ENCODE measurements at regions not wholly inside any gene's neighbourhood (a gene's known extent, or its start where the extent isn't known, plus 50 kb on each side); places are given as distances from the start of the nearest gene placed in this dataset.
"Not testable (repeated sequence)": the region's sequence is repeated elsewhere in the genome, so short reads cannot be mapped to it uniquely, and the experiment has no call there.

DNA sequence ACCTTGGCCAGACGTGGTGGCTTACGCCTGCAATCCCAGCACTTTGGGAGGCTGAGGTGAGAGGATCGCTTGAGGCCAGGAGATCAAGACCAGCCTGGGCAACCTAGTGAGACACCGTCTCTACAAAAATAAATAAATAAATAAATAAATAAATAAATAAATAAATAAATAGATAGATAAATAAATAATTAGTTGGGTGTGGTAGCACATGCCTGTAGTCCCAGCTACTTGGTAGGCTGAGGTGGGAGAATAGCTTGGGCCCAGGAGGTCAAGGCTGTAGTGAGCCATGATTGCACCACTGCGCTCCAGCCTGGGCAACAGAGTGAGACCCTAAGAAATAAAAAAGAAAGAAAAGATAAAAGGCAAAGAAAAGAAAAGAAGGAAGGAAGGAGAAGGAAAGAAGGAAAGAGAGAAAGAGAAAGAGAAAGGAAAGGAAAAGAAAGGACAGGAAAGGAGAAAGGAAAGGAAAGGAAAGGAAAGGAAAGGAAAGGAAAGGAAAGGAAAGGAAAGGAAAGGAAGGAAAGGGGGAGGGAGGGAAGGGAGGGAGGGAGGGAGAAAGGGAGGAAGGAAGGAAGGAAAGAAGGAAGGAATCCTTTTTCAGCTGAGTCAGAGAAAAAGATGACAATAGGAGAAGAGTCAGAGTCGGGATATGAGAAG lies 404.8 kb downstream of the TSHZ3 start:
- DNase-seq (ENCODE audit: low read depth in 2 of 2), result not testable (repeated sequence)

DNA sequence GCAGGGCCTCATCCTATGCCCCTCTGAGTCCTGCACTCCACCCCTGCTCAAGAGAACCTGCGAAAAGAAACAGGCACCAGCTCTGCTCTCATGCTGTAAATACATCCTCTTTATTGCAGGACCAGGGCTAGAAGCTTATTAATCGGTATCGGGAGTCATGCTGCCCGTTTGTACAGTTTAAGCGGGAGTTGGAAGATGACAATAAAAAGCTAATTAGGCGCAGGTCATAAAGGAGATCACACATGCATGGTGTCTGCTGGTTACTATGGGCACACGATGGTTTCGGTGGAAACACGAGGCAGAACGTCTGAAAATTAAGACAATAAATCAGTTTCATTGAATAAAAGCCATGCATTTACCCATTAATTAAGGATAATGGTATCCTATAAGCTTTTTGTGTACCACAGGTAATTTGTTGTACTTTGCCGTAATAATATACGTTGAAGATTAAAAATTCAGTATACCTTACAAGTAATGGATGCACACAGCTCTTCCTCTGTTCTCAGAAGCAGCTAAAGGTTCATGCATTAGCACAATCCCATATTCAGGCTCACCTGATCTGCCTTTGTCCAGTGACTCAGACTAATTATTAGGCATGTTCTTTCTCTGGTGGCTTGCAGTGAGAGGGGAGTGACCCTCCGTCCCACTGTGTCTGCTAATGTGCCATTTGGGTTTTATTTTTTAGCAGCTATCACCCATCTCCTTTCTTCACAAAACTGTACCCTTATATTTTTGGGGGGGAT lies 406.0 kb downstream of the TSHZ3 start:
- DNase-seq (ENCODE audit: low read depth in 2 of 2), result no peak

DNA sequence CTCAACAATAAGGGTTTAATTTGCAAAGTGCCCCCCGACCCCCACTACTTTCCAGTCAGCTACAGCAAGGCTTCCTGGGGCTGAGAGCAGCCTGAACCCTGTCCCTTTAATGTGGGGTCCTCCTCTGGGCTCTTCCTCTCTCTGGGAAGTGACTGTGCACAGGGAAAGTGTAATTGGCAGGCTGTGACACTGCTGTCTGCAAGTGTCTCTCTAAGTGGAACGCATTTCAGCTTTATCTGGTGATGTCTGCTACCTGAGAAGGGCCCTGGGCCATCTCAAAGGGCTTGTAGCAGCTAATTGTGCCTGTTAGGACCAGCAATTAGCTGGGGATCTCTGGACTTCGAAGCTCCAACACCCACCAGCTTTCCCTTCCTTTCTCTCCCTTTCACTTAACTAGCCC lies 406.6 kb downstream of the TSHZ3 start:
- DNase-seq (ENCODE audit: low read depth in 2 of 2), result no peak

DNA sequence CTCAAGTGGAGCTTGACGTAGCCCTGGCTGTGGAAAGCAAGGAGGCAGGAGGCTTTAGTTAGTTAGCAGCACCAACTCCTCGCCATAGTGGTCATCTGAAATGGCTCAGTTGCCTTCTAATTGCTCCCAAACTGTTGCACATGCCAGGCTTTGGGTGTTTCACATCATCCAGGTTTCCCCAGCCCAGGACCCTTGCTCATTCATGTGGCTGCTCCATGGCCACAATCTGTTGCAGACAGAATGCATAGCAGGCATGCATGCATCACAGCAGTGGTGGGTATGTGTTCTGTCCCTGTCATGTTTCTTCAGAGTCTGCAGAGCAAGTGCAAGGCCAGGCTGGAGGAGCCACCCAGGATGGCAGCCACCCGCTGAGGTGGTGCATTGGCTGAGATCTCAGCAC lies 407.6 kb downstream of the TSHZ3 start:
- DNase-seq (ENCODE audit: low read depth in 2 of 2), result no peak

DNA sequence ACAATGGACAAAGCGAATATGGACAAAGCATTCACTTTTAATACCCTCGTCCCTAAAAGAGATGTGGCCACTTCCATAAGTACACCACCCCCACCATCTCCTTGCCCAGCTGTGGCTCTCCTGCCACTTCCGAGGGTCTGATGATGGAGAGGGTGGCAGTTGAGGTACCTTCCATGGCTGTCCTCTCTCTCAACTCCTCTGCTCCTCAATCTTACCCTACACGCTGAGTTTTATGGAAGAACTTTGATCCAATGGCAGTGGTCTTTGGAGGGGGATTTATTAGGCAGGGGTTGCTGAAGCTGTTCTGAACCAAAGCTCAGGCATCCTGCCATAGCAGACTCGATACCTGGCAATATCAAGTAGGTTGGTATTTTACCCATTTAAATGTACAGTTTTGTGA lies 413.0 kb downstream of the TSHZ3 start:
- DNase-seq (ENCODE audit: low read depth in 2 of 2), result no peak

DNA sequence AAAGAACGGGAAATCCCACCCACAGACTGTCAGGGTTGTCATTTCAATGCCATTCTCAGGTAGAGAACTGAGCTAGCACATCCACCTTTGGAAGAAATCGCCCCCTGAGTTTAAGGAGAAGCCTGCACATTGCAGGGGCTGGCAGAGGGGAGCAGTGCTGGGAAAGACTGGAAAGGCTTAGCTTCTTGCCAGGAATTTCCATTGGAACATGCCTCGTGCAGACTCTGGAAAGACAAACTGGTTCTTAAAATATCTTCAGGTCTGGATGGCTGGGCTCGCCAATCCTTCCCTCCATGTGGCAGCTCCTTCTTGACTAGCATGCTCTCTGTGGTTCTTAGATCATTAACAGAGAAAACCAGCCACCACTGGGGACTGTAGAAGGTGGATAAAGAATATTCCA lies 414.1 kb downstream of the TSHZ3 start:
- DNase-seq (ENCODE audit: low read depth in 2 of 2), result no peak

DNA sequence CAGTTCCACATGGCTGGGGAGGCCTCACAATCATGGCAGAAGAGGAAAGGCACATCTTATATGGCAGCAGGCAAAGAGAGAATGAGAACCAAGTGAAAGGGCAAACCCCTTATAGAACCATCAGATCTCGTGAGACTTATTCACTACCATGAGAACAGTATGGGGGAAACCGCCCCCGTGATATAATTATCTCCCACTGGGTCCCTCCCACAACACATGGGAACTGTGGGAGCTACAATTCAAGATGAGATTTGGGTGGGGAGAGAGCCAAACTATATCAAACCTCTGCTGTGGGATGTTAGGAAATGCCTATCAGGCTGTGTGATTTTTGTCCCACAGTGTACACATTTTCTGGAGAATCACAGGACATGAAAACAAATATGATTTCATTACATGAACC lies 415.8 kb downstream of the TSHZ3 start:
- not testable (repeated sequence) for DNase-seq (ENCODE audit: low read depth in 2 of 2)

DNA sequence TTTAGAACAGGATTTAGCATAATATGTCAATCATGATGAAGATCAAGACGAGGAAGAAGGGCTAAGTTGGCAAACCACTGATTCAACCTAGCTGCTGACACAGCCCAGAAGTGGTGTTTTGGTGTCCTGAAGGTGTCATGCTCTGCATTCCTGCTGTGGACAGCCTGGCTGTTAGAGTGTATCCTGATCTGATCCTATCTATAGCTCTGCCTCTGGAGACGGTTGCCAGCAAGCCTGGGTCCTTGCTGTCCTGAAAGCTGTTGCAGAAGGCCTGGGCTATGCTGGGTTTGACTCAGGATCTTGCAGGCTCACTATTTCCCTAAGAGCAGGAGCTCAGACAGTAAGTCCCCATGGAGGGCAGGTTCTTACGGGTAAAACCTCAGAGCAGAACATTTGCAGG lies 416.4 kb downstream of the TSHZ3 start:
- DNase-seq (ENCODE audit: low read depth in 2 of 2), result no peak

DNA sequence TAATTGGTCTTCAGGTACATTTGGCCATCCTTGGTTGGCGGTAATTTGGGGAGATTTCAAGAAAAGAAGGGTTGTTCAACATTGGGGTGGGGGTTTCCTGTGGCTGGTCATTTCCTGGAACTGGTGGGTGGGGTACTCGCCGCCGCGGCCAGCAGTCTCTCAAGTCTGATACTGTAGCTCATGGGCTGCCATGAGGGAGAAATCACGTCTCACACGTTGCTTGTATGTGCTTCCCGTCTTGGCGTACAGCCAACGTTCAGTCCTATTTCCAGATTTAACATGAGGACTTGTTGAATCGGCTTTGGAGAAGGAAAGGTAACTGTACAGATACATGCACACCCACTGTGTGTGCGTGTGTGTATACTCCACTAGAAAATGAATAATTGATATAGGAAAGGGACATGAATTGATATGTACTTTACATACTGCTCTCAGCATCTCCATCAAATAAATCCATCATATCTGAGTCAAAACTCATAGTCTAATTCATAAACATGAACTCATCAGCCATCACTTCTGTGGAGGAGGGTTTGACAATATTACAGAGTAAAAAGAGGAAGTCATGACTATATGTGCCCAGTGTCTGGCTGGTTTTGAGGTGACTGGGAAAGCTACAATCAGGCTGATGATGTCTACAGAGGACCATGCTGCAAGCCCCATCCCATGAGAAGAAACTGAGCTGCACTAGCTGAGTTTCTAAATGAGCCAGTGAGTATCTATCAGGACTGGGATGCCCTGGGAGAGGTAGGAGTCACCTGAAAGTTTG lies 418.1 kb downstream of the TSHZ3 start:
- DNase-seq (ENCODE audit: low read depth in 2 of 2), result no peak

DNA sequence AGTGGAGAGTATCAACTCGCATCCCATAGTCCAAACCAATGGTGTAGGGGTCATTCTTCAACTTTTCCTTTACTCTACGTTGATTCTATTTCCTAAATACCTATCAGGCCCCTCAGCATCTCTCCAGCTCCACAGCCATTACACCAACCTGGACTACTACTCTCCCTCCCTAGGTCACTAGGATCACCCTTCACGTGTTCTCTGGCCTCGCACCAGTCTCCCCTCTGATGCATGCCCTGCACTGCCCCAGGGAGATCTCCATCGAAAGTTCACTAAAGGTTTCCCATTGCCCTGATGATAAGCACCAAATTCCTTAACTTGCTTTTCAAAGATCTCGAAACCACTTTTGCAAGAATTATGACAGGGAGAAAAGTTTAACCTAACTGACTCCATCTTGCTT lies 421.5 kb downstream of the TSHZ3 start:
- DNase-seq (ENCODE audit: low read depth in 2 of 2), result no peak

DNA sequence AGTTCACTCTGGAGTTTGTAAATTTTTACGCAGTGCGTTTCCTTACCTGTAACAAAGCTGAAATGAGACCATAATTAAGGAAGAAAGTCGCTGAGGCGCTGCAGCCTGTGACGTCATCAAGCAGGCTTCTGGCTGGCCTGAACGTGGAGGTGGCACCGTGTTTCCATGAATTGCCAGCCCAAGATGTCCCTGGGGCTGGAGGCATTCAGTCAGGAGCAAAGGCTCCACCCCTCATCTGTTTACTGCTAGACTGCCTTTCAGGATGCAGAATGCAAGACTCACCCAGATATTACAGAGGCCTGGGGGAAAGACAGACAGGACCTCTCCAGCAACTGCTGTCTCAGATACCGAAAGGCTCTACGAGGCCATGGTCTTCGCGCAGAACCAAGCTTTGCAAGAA lies 424.6 kb downstream of the TSHZ3 start:
- DNase-seq (ENCODE audit: low read depth in 2 of 2), result no peak

DNA sequence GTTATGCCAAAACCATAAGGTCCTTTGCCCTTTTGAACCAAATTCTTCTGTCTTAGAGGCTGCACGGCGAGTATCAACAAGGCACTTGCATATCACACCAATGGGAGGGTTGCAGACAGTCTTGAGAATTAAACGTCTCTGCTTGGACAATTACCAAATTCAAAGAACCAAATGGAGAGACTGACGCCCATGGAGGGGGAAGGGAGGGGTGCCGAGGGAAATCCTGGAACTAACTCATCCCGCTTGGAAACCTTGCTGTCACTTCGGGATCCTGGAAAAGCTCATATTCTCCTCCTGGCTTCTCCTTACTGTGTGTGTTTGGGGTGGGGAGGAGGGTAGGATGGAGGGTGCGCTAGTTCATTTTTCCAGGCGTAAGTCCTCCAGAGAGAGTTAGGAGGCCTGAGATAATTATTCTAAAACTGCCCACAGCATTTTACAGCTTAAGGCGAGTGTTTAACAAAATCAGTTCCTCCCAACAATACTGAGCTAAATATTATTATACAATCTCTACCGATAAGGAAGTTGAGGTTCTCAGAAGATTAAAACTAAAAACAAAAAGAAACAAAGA lies 425.1 kb downstream of the TSHZ3 start:
- DNase-seq (ENCODE audit: low read depth in 2 of 2), result no peak

DNA sequence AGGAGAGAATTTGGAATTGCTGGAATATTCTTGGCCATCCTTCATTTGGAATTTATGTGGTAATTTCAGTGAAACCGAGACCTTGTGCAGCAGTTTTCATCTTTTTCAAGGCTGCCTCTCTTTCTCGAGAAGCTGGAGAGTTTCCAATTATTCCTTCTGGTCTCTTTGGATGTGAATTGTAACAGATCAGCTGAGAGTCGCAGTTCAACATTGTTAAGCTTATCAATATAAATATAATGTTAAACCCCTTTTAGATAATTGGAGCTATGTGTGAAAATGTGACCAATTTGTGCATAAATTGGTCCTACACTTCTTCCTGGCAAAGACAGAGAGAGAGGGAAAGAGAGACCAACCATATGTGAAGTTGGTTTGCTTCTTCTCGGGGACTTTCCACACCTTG lies 425.6 kb downstream of the TSHZ3 start:
- DNase-seq (ENCODE audit: low read depth in 2 of 2), result no peak

DNA sequence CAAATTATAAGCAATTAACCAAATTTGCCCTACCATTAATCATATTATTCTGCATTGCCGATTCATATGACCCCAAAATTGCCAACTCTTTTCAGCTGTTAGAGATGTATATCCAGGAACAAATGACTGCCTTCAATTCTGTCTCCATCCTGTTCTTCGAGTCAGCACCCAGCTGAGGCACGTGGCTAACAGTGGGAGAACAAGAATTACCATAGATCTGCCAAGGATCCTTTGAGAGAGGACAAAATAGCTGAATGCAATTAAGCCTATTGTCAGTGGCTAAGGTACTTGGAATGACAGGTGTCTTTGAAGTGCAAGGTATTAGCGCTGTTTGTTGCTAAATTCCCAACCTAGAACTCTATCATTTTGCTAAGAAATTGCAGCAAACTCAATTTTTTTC lies 426.1 kb downstream of the TSHZ3 start:
- no peak for DNase-seq (ENCODE audit: low read depth in 2 of 2)

DNA sequence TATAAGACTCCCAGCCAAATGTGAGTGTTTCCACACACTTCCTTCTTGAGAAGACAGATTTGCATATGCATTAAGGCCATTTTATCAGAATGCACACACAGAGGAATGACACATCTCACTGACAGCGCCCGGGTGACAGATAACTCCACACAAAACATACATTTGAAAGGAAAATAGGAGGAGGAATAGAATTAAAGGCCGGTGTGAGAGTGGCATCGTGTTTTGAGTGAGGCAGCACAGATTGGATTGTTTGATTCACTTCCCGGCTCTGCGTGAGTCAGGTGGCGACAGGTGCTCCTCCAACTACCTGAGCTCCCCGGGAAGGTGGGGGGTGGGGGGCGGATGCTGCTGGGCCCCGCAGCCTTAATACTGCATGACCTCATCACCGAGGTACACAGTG lies 429.0 kb downstream of the TSHZ3 start:
- DNase-seq (ENCODE audit: low read depth in 2 of 2), result no peak

DNA sequence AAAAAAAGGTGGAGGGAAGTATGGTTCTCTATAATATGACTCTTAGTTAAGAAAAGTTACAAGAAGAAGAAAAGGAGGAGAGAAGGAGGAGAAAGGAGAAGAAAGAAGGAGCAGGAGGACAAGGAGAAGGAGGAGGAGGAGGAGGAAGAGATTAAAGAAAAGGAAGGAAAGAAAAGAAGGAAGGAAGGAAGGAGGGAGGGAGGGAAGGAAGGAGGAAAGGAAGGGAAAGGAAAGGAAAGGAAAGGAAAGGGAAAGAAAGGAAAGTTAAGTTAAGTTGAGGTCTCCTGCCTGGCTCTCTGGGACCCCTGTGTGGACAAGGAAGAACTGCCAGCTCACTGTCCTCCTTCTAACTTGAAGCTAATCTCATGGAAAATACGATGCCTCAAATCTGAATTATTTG lies 429.5 kb downstream of the TSHZ3 start:
- DNase-seq (ENCODE audit: low read depth in 2 of 2), result no peak

DNA sequence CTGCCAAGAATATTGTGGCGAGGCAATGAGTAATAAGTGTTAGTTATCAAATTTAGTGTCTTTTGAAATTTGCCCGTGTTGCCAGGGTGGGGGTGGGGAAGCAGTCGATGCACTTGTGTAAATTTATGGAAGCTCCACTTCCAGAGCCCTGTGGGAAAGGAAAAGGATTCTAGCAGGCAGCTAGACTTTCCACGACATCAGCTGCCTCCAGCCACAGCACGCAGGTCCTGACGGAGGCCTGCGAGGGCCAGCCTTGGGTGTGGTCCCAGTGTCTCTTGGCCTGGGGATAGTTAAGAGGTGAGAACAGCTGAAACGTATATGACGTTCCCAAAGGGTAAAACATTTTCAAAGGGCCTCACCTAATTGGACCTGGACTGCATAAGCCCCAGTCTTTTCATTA lies 433.0 kb downstream of the TSHZ3 start:
- no peak for DNase-seq (ENCODE audit: low read depth in 2 of 2)

DNA sequence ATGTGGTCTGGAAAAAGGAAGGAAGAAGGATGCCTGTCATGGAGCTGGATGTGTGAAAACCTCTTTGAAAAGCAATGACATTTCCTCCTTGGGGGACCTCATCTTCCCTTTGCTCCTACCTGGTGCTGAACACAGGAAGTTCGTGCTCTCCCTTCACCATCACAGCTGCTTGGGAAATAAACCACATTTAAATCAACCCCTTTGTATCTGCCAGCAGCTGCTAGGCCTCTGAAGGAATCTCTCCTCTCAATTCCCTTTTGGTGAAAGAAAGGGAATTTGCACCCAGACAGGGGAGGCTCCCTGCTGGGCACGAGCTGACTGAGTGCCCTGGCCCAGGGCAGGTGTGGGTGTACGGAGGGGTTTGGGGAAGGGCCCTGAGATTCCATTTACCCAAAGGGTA lies 437.7 kb downstream of the TSHZ3 start:
- no peak for DNase-seq (ENCODE audit: low read depth in 2 of 2)

DNA sequence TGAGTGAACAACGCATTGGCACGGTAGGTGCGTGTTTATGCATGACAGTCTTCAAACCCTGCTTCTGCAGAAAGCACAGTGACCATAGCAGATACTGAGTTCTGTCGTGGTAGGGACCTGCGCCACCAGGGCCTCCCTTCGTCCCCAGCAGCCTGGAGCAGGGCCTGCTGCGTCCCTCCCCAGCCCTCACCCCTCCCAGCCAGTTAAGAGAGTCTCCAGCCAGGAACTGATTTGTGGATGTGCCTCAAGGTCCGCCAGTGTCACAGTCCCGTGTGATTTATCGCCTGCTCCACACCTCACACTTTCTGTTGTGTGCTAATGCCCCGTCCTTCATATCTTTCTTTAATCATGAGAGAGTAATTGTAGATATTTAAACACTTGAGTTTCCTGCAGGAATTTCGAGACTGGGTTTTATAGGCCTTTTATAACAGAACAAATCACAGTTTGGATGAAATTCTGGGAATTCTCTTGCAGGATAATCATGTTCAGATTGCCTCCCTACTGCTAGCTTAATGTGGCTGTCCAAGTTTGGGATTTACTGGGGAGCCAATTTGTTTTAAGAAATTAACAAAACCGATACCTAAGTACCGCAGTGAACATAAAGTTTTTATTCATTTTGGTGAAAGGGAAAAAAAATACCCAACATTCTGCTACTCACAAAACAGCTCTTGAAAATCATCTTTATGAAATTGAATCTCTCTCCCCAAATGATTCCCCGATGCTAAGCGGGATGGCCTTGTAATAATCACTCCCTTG lies 438.6 kb downstream of the TSHZ3 start:
- DNase-seq (ENCODE audit: low read depth in 2 of 2), result no peak

DNA sequence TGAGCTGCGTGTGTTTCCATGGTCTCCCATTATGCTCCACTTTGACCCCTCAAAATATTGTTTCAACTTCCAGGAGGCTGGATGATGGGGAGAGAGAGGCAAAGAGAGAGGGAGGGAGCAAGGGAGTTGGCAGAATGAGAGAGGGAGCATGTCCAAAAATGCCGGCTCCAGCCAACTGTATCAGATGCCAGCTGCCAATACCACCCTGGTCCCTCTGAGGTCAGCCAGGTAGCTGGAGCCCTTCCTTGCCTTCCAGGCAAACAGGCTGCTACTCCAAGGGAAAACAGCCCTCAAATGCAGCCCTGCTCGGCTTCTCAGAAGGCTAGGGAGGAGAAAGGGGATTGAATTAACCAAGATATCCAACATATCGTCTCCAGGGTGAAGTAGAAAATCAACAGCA lies 440.0 kb downstream of the TSHZ3 start:
- DNase-seq (ENCODE audit: low read depth in 2 of 2), result no peak

DNA sequence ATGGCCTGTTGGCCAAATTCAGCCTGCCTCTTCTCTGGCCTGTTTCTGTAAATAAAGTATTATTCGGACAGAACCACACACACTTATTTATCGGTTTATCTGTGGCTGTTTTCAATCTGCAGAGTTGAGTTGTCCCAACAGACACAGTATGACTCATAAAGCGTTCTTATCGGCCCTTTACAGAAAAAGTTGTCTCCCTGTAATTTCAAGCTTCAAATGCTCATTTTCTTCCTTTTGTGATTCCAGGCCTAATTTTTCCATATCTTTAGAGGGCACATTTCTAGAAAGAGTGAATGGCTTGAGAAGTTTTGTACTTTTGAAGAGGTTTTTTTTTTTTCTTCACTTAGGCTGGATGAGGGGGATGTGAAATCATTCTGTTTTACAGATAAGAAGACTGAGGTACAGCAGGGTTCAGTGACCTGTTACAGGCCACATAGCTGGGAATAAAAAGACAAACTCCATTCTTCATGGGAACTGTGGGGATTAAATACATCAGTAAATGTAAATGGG lies 440.9 kb downstream of the TSHZ3 start:
- DNase-seq (ENCODE audit: low read depth in 2 of 2), result no peak

DNA sequence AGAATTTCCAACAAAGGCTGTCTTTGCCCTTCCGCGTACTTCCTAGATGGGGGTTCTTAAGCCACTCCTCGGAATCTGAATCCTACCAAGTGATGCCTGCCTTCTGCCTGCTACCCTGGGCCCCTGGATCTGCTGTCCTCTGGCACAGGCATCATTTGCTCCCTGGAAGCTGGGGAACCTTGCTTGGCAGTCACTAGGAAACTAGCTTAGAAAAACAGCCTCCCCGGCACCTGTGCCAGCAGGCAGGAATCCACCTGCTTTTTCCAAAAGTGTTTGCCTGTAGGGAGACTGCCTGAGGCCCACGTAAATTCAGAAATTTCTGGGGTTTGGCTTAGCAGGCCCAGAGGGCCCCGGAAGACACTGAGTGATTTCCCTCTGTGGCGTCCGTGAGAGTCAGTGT lies 442.4 kb downstream of the TSHZ3 start:
- DNase-seq (ENCODE audit: low read depth in 2 of 2), result no peak

All from fibroblast of skin of left biceps (primary cell).